SK-N-SH (cell line): ENCODE measurements at regions not wholly inside any gene's neighbourhood (a gene's known extent, or its start where the extent isn't known, plus 50 kb on each side); places are given as distances from the start of the nearest gene placed in this dataset.

ENCODE experiments used
- CTCF ChIA-PET: fragments of 300-600, 350-600 bp; formaldehyde crosslinking; extraction: SDS; loops from one replicate; lab custom pipeline; 2021; lab: Yijun Ruan, JAX
- POLR2A ChIA-PET: fragments of 350-600 bp; sonication (Branson Sonifier 250); formaldehyde crosslinking; extraction: SDS; loops from one replicate; lab custom pipeline; 2020; ENCODE audit warnings: antibody characterized with exemption, inconsistent platforms; lab: Yijun Ruan, JAX
- DNase-seq: peaks from one replicate; pipeline ENCODE4 v3.0.0; 2012
- H2AFZ ChIP-seq: fragments of 200-600 bp; sonication (generic); 2 replicates; pipeline ENCODE4 v1.8.1; 2016; ENCODE audit warnings: antibody characterized with exemption, mild to moderate bottlenecking, low read depth
- H3F3A ChIP-seq: fragments of 200-600 bp; sonication (generic); replicated peaks from 2 replicates; pipeline ENCODE3; 2016; ENCODE audit warnings: antibody characterized with exemption, mild to moderate bottlenecking; ENCODE audit not compliant: insufficient read depth
- H3K27ac ChIP-seq, 2 experiments: fragments of 200-500 bp in 1 of 2; fragments of 200-600 bp in 1 of 2; sonication (Bioruptor generic) in 1 of 2; sonication (generic), shearing (Covaris generic) in 1 of 2; 2 replicates each; pipeline versions ENCODE4 v1.5.1 to v1.6.1; 2014 to 2016; ENCODE audit warnings: low read depth in 2 of 2, inconsistent platforms in 1 of 2, low read length in 1 of 2, mild to moderate bottlenecking in 1 of 2, mixed read lengths in 1 of 2
- H3K27me3 ChIP-seq: fragments of 200-600 bp; sonication (generic), shearing (Covaris generic); 2 replicates; pipeline ENCODE4 v1.6.1; 2016; ENCODE audit warnings: mixed run types; ENCODE audit not compliant: insufficient read depth
- H3K36me3 ChIP-seq, 2 experiments: fragments of 200-500 bp in 1 of 2; fragments of 200-600 bp in 1 of 2; sonication (Bioruptor generic) in 1 of 2; sonication (generic) in 1 of 2; replicated peaks in 1 of 2; 2 replicates each; pipeline versions ENCODE3 to v1.5.1; 2014 to 2016; ENCODE audit warnings: low read length in 1 of 2, mild to moderate bottlenecking in 1 of 2; ENCODE audit not compliant: insufficient read depth in 2 of 2, control insufficient read depth in 1 of 2
- H3K4me1 ChIP-seq, 2 experiments: fragments of 200-500 bp in 1 of 2; fragments of 200-600 bp in 1 of 2; sonication (Bioruptor generic) in 1 of 2; sonication (generic), shearing (Covaris generic) in 1 of 2; 2 replicates each; pipeline versions ENCODE4 v1.5.1 to v1.6.1; 2014 to 2016; ENCODE audit warnings: low read depth in 1 of 2, low read length in 1 of 2, mixed run types in 1 of 2; ENCODE audit not compliant: insufficient read depth in 2 of 2, control insufficient read depth in 1 of 2
- H3K4me2 ChIP-seq: fragments of 200-600 bp; sonication (generic), shearing (Covaris generic); 2 replicates; pipeline ENCODE4 v1.6.1; 2017; ENCODE audit warnings: mixed run types
- H3K4me3 ChIP-seq, 2 experiments: fragments of 200-500 bp in 1 of 2; fragments of 200-600 bp in 1 of 2; sonication (Bioruptor generic) in 1 of 2; sonication (generic), shearing (Covaris generic) in 1 of 2; 2 replicates each; pipeline versions ENCODE4 v1.5.1 to v1.8.1; 2014 to 2016; ENCODE audit warnings: low read depth in 2 of 2, inconsistent platforms in 1 of 2, low read length in 1 of 2, mild to moderate bottlenecking in 1 of 2, mixed read lengths in 1 of 2, moderate library complexity in 1 of 2
- H3K79me2 ChIP-seq: fragments of 200-600 bp; sonication (generic); 2 replicates; pipeline ENCODE4 v1.8.1; 2017; ENCODE audit warnings: mild to moderate bottlenecking; ENCODE audit not compliant: insufficient read depth
- H3K9ac ChIP-seq: fragments of 200-600 bp; sonication (generic); 2 replicates; pipeline ENCODE4 v1.6.1; 2017; ENCODE audit warnings: mixed run types
- H3K9me2 ChIP-seq: fragments of 200-600 bp; sonication (generic); 2 replicates; pipeline ENCODE4 v1.6.1; 2017; ENCODE audit warnings: mixed run types
- H3K9me3 ChIP-seq: fragments of 200-600 bp; sonication (generic); 2 replicates; pipeline ENCODE4 v1.6.1; 2017; ENCODE audit warnings: mixed run types, mild to moderate bottlenecking, moderate library complexity
- H4K20me1 ChIP-seq: fragments of 200-600 bp; sonication (generic); 2 replicates; pipeline ENCODE4 v1.6.1; 2017; ENCODE audit warnings: mild to moderate bottlenecking, mixed run types; ENCODE audit not compliant: insufficient read depth
- CHD2 ChIP-seq: fragments of 150-350 bp; IDR thresholded peaks from 2 replicates; pipeline ENCODE4 v1.6.1; 2018; ENCODE audit warnings: low read length; ENCODE audit not compliant: partially characterized antibody
- CTCF ChIP-seq: fragments of 200-600 bp; sonication (generic); IDR thresholded peaks from 2 replicates; pipeline ENCODE4 v1.6.1; 2017; ENCODE audit warnings: antibody characterized with exemption, mild to moderate bottlenecking, moderate library complexity
- ELF1 ChIP-seq: IDR thresholded peaks from 2 replicates; pipeline ENCODE4 v1.4.0; 2012
- FOSL2 ChIP-seq: IDR thresholded peaks from 2 replicates; pipeline ENCODE4 v1.4.0; 2012; ENCODE audit warnings: low read depth, mild to moderate bottlenecking, moderate library complexity, borderline replicate concordance
- FOXJ3 ChIP-seq: sonication (generic); formaldehyde crosslinking; IDR thresholded peaks from 2 replicates; pipeline ENCODE4 v1.5.1; 2020; ENCODE audit warnings: mild to moderate bottlenecking, missing genetic modification reagents
- JUND ChIP-seq: IDR thresholded peaks from 2 replicates; pipeline ENCODE4 v1.4.0; 2012
- MEF2A ChIP-seq: IDR thresholded peaks from 2 replicates; pipeline ENCODE4 v1.4.0; 2012; ENCODE audit warnings: low read depth, borderline replicate concordance
- NFIC ChIP-seq: IDR thresholded peaks from 2 replicates; pipeline ENCODE4 v1.4.0; 2012; ENCODE audit warnings: borderline replicate concordance
- NRF1 ChIP-seq: IDR thresholded peaks from 2 replicates; pipeline ENCODE4 v1.6.1; 2012; ENCODE audit warnings: low read depth, mild to moderate bottlenecking, low read length
- PBX3 ChIP-seq: IDR thresholded peaks from 2 replicates; pipeline ENCODE4; 2012
- POLR2AphosphoS5 ChIP-seq: IDR thresholded peaks from 2 replicates; pipeline ENCODE4 v1.6.1; 2012; ENCODE audit warnings: low read depth, low read length
- RAD21 ChIP-seq: IDR thresholded peaks from 2 replicates; pipeline ENCODE4 v1.6.1; 2012; ENCODE audit warnings: mild to moderate bottlenecking, low read length
- RCOR1 ChIP-seq: fragments of 150-350 bp; IDR thresholded peaks from 2 replicates; pipeline ENCODE4 v1.6.1; 2017; ENCODE audit warnings: antibody characterized with exemption, low read length
- REST ChIP-seq: IDR thresholded peaks from 2 replicates; pipeline ENCODE4 v1.6.1; 2012; ENCODE audit warnings: mild to moderate bottlenecking, low read depth, low read length, moderate library complexity
- RXRA ChIP-seq: IDR thresholded peaks from 2 replicates; pipeline ENCODE4 v1.4.0; 2012; ENCODE audit warnings: low read depth, mild to moderate bottlenecking, borderline replicate concordance
- SIN3A ChIP-seq: IDR thresholded peaks from 2 replicates; pipeline ENCODE4 v1.6.1; 2012; ENCODE audit warnings: low read depth, mild to moderate bottlenecking, low read length, moderate library complexity, borderline replicate concordance
- SMC3 ChIP-seq: IDR thresholded peaks from 2 replicates; pipeline ENCODE4 v1.6.1; 2012; ENCODE audit warnings: low read depth, low read length, improper control_type of control experiment
- USF2 ChIP-seq: fragments of 150-350 bp; IDR thresholded peaks from 2 replicates; pipeline ENCODE4 v1.6.1; 2017; ENCODE audit warnings: antibody characterized with exemption, low read length, low read depth, borderline replicate concordance
- WGBS: methylation state at CpG from one replicate; pipeline ENCODE4 v1.1.6; 2017; ENCODE audit warnings: low lambda C conversion rate; 5-methylcytosine and 5-hydroxymethylcytosine counted together

- ChIA-PET POLR2A (no interaction called here), CTCF (no interaction called here)
- no peaks in the 10 kb centered on the region for H4K20me1 ChIP-seq
- no peaks in the 10 kb centered on the region for H3K4me1 ChIP-seq
- no peaks in the 10 kb centered on the region for H3K27me3 ChIP-seq
- H3K36me3 ChIP-seq, result no peaks in the 10 kb centered on the region
- no peak overlapping the region for H2AFZ ChIP-seq
- no peak overlapping the region for H3K4me3 ChIP-seq
- H3K27ac ChIP-seq, result no peak overlapping the region
- no peak overlapping the region for H3K9ac ChIP-seq
- H3K4me2 ChIP-seq, result no peak overlapping the region
- H3K79me2 ChIP-seq, result no peaks in the 10 kb centered on the region
- H3K9me3 ChIP-seq, result no peaks in the 10 kb centered on the region
- H3K9me2 ChIP-seq, result no peaks in the 10 kb centered on the region
- no peaks in the 10 kb centered on the region for H3F3A ChIP-seq
- TF ChIP-seq SIN3A (no peak), PBX3 (no peak), USF2 (no peak), CTCF (no peak), POLR2AphosphoS5 (no peak), RXRA (no peak), MEF2A (no peak), JUND (no peak), RAD21 (no peak), ELF1 (no peak), FOXJ3 (CRISPR knock-in tag) (no peak), CHD2 (no peak), RCOR1 (no peak), NRF1 (no peak), REST (no peak), SMC3 (no peak), FOSL2 (no peak), NFIC (no peak)
- TF ChIP-seq, all 33 proteins: peak for 0
- 0% methylated on average over 1 of the region's 1 CpG for WGBS
- no peak for DNase-seq
These were observed 132.4 kb downstream of the FAR1 start for GRCh38 chr11:13800901-13801300.
